HepG2 (cell line): ENCODE measurements at regions not wholly inside any gene's neighbourhood (a gene's known extent, or its start where the extent isn't known, plus 50 kb on each side); places are given as distances from the start of the nearest gene placed in this dataset.

Experiments used
- CENPX ChIP-seq: sonication (generic); formaldehyde crosslinking; IDR thresholded peaks from 2 replicates; pipeline ENCODE4 v1.9.0; 2021; ENCODE audit warnings: mild to moderate bottlenecking, missing genetic modification reagents, moderate library complexity
- DMTF1 ChIP-seq: sonication (generic); formaldehyde crosslinking; IDR thresholded peaks from 2 replicates; pipeline ENCODE4 v1.4.0; 2020; ENCODE audit warnings: mild to moderate bottlenecking, missing genetic modification reagents
- GABPA ChIP-seq, 2 experiments: IDR thresholded peaks; 2 replicates each; pipeline ENCODE4 v1.6.1; 2011 to 2016; ENCODE audit warnings: low read depth in 2 of 2, low read length in 1 of 2, missing biosample characterization in 1 of 2, missing genetic modification characterization in 1 of 2
- MAF1 ChIP-seq: sonication (generic); formaldehyde crosslinking; IDR thresholded peaks from 2 replicates; pipeline ENCODE4 v1.5.0; 2020; ENCODE audit warnings: missing genetic modification reagents, borderline replicate concordance
- MAFF ChIP-seq: IDR thresholded peaks from 2 replicates; pipeline ENCODE4 v1.6.1; 2011; ENCODE audit warnings: low read depth, low read length, improper control_type of control experiment
- RELA ChIP-seq: sonication (generic); formaldehyde crosslinking; IDR thresholded peaks from 2 replicates; pipeline ENCODE4 v1.4.0; 2020; ENCODE audit warnings: missing genetic modification reagents
- RNF219 ChIP-seq: sonication (generic); formaldehyde crosslinking; IDR thresholded peaks from 2 replicates; pipeline ENCODE4 v1.5.0; 2020; ENCODE audit warnings: mild to moderate bottlenecking, missing genetic modification reagents
- YEATS4 ChIP-seq: sonication (generic); formaldehyde crosslinking; IDR thresholded peaks from 2 replicates; pipeline ENCODE4 v1.4.0; 2020; ENCODE audit warnings: missing genetic modification reagents, borderline replicate concordance
- ZNF367 ChIP-seq: sonication (generic); formaldehyde crosslinking; IDR thresholded peaks from 2 replicates; pipeline ENCODE4 v1.4.0; 2020; ENCODE audit warnings: missing genetic modification reagents, borderline replicate concordance
- ZNF530 ChIP-seq: sonication (generic); formaldehyde crosslinking; IDR thresholded peaks from 2 replicates; pipeline ENCODE4 v1.5.0; 2020; ENCODE audit warnings: low read depth, mild to moderate bottlenecking, missing genetic modification reagents
- ZNF709 ChIP-seq: sonication (generic); formaldehyde crosslinking; IDR thresholded peaks from 2 replicates; pipeline ENCODE4 v1.5.0; 2020; ENCODE audit warnings: mild to moderate bottlenecking, missing genetic modification reagents
- ZNF766 ChIP-seq: sonication (generic); formaldehyde crosslinking; IDR thresholded peaks from 2 replicates; pipeline ENCODE4 v1.5.0; 2020; ENCODE audit warnings: missing genetic modification reagents, borderline replicate concordance
- ZNF850 ChIP-seq: sonication (generic); formaldehyde crosslinking; conservative IDR thresholded peaks from 2 replicates; pipeline ENCODE4 v1.9.0; 2021; ENCODE audit warnings: mild to moderate bottlenecking, missing genetic modification reagents

DNA sequence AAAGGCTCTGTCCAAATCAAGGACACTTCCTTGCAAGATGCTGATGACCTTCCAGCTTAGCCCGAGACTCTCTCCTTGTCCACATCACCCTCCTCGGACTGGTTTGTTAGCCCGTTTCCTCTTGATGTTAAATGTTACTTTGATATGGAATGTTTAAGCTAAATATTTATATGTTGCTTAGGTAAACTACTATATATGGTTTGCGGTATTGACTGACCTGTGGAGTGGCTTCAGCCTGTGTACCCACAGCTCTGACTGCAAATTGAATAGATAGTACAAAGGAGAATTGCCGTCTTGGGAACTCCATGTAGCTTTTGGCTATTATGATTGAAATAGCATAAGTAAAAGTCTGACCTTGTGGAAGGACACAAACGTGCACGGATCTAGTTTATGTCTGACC lies 422.0 kb downstream of the YTHDC2 start (continued):
- no peak for TF ChIP-seq RELA (CRISPR knock-in tag)
- TF ChIP-seq DMTF1 (CRISPR knock-in tag): no peak
- no peak for TF ChIP-seq MAFF
- TF ChIP-seq ZNF766 (CRISPR knock-in tag): no peak
- TF ChIP-seq GABPA (IDR thresholded peaks at IDR 0.05; ENCODE audit: low read depth, low read length): no peak
- no peak for TF ChIP-seq GABPA (CRISPR knock-in tag; IDR thresholded peaks at IDR 0.05; ENCODE audit: low read depth)
- no peak for TF ChIP-seq CENPX (CRISPR knock-in tag)
- TF ChIP-seq MAF1: no peak
- no peak for TF ChIP-seq ZNF850
- no peak for TF ChIP-seq YEATS4 (CRISPR knock-in tag)
- no peak for TF ChIP-seq RNF219 (CRISPR knock-in tag)
- TF ChIP-seq ZNF530 (CRISPR knock-in tag): no peak
- TF ChIP-seq ZNF367 (CRISPR knock-in tag): no peak
- no peak for TF ChIP-seq ZNF709 (CRISPR knock-in tag)
- TF ChIP-seq, all 625 proteins: peak for 9
